ENCODE measurements at regions not wholly inside any gene's neighbourhood (a gene's known extent, or its start where the extent isn't known, plus 50 kb on each side); places are given as distances from the start of the nearest gene placed in this dataset.

DNA sequence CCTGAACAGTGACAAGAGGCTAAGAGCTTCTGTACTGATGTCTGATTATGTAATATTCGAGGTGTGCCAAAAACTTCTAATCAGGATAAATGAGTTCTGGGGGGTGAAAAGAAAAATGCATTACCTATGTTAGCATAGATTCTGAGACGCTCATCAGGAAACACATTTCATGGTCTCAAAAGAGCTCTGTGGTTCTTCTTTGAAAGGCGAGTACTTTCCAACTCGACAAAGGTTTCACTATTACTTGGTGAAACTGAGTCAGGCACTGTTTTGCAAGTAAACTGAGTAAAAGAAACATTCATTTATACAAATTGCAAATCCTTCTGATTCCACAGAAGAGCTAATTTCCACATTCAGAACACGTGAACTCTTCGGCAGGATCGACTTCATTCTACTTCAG is 523.2 kb downstream of the GATA3 start:
- intact Hi-C loops (cut with DNase I, micrococcal nuclease): no loop called here
- no peak for TF ChIP-seq CTCF (IDR thresholded peaks at IDR 0.05)
- DNase-seq (no peak), ATAC-seq (no peak)
- no peaks in the 10 kb centered on the region for H3K4me1 ChIP-seq (ENCODE audit: low read depth)
- H3K9me3 ChIP-seq: no peaks in the 10 kb centered on the region
- no peaks in the 10 kb centered on the region for H3K36me3 ChIP-seq (ENCODE audit: low read depth)
- no peak overlapping the region for H3K4me3 ChIP-seq

DNA sequence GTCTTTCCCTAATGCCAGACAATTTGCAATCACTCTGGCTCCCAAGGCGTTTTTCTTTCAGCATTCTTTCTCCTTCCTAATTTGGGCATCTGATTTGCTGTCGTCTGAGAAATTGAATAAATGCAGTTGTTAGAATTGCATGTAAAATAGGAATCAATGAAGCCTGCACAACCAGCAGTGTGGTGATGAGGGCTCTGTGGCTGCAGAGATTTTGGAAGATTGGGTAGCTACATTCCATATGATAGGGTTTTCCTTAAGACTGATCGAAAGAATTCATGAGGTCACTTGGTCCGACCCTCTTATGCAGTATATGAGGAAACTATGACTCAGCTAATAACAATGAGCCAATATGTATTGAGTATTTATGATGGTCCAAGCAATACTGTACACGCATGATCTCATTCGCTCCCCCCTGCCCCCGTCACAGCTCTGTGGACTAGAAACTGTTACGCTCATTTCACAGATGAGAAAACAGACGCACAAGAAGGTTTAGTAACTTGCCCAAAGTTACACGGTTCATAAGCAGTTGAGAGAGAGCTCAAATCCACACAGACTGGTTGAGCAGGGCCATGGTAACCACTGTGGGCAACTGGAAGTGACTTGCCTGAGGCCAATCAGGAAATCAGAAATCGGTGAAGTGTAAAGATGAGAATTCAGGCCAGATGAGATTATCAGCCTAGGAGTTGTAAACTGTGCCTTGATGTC is 527.2 kb downstream of the GATA3 start:
- no peak for DNase-seq
- no peak for ATAC-seq
- no peak overlapping the region for H3K4me3 ChIP-seq
- H3K9me3 ChIP-seq: no peaks in the 10 kb centered on the region
- H3K4me1 ChIP-seq (ENCODE audit: low read depth): no peaks in the 10 kb centered on the region
- TF ChIP-seq CTCF (IDR thresholded peaks at IDR 0.05): no peak
- intact Hi-C loops (cut with DNase I, micrococcal nuclease): no loop called here
- no peaks in the 10 kb centered on the region for H3K36me3 ChIP-seq (ENCODE audit: low read depth)

DNA sequence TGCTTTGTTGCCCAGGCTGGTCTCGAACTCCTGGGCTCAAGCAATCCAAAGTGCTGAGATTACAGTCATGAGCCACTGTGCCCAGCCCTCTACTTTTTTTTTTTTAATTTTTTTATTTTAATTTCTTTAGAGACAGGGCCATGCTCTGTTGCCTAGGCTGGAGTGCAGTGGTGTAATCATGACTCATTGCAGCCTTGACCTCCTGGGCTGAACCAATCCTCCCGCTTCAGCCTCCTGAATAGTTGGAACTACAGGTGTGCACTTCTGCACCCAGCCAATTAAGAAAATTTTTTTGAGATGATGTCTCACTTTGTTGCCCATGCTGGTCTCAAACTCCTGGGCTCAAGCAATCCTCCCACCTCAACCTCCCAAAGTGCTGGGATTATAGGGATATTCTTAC is 528.6 kb downstream of the GATA3 start:
- Histone ChIP-seq H3K4me3 (no peak overlapping the region), H3K36me3 (ENCODE audit: low read depth) (no peaks in the 10 kb centered on the region), H3K9me3 (no peaks in the 10 kb centered on the region), H3K4me1 (ENCODE audit: low read depth) (no peaks in the 10 kb centered on the region)
- DNase-seq (no peak), ATAC-seq (no peak)
- intact Hi-C loops (cut with DNase I, micrococcal nuclease): no loop called here
- no peak for TF ChIP-seq CTCF (IDR thresholded peaks at IDR 0.05)

GRCh38 chr10:8584666-8585065 is 530.2 kb downstream of the GATA3 start:
- no peak for ATAC-seq
- intact Hi-C loops (cut with DNase I, micrococcal nuclease): no loop called here

DNA sequence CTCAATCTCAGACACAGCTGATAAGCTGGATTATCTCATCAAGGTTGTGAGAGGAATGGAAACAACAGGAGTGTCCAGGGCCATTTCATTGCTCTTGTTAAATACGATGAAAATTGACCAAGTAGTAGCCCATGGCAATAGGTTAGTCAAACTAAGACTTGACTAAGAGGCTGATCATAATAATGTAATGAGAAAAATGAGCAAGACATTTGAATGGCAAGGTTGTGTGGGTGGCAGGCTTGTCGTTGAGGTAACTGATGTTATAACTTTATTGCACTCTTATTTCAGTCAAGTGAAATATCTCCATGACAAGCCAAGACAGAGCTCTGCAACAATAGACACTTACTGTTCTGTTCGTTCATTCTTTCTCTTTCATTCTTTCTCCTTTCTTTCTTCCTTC is 532.0 kb downstream of the GATA3 start:
- ATAC-seq (no peak), DNase-seq (no peak)
- no peak for TF ChIP-seq CTCF (IDR thresholded peaks at IDR 0.05)
- H3K36me3 ChIP-seq (ENCODE audit: low read depth): no peaks in the 10 kb centered on the region
- no peaks in the 10 kb centered on the region for H3K9me3 ChIP-seq
- no peak overlapping the region for H3K4me3 ChIP-seq
- intact Hi-C loops (cut with DNase I, micrococcal nuclease): no loop called here
- no peaks in the 10 kb centered on the region for H3K4me1 ChIP-seq (ENCODE audit: low read depth)

More at GRCh38 chr10:8584666-8585065, 530.2 kb downstream of the GATA3 start:
- Histone ChIP-seq H3K4me3 (no peak overlapping the region), H3K36me3 (ENCODE audit: low read depth) (no peaks in the 10 kb centered on the region), H3K9me3 (no peaks in the 10 kb centered on the region), H3K4me1 (ENCODE audit: low read depth) (no peaks in the 10 kb centered on the region)
- TF ChIP-seq CTCF (IDR thresholded peaks at IDR 0.05): no peak
- DNase-seq: no peak

DNA sequence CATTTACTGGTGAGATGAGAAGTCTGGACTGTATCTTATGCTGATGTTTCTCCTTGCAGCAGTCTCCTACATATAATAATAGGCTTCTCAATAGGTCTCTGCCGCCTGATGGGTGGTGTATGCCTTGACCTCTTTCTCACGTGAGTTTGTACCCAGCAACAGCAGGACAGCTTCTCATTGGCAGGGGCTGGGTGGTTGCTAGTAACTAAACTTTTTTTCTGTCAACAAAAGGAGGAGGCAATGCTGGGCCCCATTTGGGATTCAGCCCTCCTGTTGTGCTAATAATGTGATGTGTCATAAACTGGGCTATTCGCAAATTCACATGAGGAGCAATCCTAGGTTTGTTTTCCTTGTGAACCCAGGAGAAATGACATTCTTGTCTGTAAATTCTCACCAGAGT is 533.6 kb downstream of the GATA3 start:
- Histone ChIP-seq H3K36me3 (ENCODE audit: low read depth) (no peaks in the 10 kb centered on the region), H3K4me1 (ENCODE audit: low read depth) (no peaks in the 10 kb centered on the region), H3K9me3 (no peaks in the 10 kb centered on the region), H3K4me3 (no peak overlapping the region)
- DNase-seq (no peak), ATAC-seq (no peak)
- intact Hi-C loops (cut with DNase I, micrococcal nuclease): no loop called here
- no peak for TF ChIP-seq CTCF (IDR thresholded peaks at IDR 0.05)

Data from mucosa of descending colon (tissue), 3 donors.